ENCODE measurements at regions not wholly inside any gene's neighbourhood (a gene's known extent, or its start where the extent isn't known, plus 50 kb on each side); places are given as distances from the start of the nearest gene placed in this dataset.

- DNase-seq (ENCODE audit: extremely low read depth in 1 of 2, low read depth in 1 of 2) = no peak
Observed at GRCh38 chr2:2839393-2839781, 508.3 kb upstream of the MYT1L start.

DNA sequence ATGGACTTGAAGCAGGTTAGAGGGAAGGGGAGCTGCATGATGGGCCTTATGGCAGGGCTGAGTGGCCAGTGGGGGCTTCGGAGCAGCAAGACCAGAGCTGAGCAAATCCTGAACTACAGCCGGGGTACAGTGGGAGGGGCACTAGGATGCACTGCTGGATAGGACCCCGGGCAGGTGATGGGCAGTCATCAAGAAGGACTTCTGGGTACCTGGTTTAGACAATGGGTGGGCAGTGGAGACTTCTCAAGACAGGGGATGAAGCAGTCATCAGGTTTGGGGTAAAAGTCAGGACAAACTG is 507.4 kb upstream of the MYT1L start:
- no peak for DNase-seq (ENCODE audit: extremely low read depth in 1 of 2, low read depth in 1 of 2)

GRCh38 chr2:2837746-2838547 is 506.9 kb upstream of the MYT1L start:
- no peak for DNase-seq (ENCODE audit: extremely low read depth in 1 of 2, low read depth in 1 of 2)

- DNase-seq (ENCODE audit: extremely low read depth in 1 of 2, low read depth in 1 of 2) = no peak
Observed at GRCh38 chr2:2836343-2837070, 505.4 kb upstream of the MYT1L start.

- no peak for DNase-seq (ENCODE audit: extremely low read depth in 1 of 2, low read depth in 1 of 2)
Observed at GRCh38 chr2:2834516-2835254, 503.6 kb upstream of the MYT1L start.

DNA sequence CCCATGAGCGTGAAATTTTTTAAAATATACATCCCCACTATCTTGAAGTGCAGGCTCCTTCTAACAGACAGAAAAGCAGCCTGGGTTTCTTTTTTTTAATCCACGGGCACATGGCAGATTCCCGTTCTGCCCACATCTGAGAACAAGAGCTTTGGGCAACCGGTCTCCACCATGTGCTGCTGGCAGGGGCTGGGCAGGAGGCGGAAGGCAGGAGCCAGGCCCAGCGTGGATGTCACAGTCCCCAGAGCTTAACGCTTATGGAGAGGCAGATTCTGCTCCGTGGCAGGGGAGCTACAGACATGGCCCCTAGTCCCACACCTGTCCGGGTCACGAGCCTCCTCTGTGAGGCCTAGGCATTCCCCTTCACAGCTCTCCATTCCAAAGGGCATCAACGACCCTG is 503.0 kb upstream of the MYT1L start:
- DNase-seq (ENCODE audit: extremely low read depth in 1 of 2, low read depth in 1 of 2) = no peak

DNA sequence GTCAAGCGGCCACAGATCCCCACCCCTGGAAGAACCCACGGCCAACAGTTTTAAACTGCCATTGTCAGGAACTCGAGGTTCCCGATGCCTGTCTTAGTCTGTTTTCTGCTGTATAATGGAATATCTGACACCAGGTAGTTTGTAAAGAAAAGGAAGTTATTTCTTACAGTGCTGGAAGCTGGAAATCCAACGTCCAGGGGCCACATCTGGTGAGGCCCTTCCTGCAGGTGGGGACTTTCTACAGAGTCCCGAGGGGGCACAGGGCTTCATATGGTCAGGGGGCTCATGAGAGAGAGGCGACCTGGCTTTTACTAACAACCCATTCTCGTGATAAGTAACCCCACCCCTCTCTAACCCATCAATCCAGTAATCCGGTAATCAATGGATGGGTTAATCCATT is 501.6 kb upstream of the MYT1L start:
- DNase-seq (ENCODE audit: extremely low read depth in 1 of 2, low read depth in 1 of 2) = no peak

DNA sequence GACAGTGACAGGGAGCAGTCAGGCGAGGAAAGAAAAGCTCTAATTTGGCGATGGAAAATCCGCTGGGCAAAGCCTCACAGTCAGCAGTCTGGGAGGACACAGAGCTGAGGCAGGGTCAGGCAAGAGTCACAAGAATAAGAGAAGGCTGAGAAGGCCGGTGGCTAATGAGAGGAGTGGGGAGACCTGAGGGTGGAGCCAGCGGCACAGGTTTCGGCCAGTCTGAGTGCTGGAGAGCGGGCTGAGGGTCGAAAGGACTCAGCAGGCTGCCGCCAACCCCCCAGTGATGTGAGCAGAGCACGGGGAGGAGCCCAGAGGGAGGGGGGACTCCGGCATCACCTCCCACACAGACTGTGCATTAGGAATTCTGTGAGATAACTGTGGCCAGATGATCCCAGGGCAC is 500.6 kb upstream of the MYT1L start:
- DNase-seq (ENCODE audit: extremely low read depth in 1 of 2, low read depth in 1 of 2) = no peak

DNA sequence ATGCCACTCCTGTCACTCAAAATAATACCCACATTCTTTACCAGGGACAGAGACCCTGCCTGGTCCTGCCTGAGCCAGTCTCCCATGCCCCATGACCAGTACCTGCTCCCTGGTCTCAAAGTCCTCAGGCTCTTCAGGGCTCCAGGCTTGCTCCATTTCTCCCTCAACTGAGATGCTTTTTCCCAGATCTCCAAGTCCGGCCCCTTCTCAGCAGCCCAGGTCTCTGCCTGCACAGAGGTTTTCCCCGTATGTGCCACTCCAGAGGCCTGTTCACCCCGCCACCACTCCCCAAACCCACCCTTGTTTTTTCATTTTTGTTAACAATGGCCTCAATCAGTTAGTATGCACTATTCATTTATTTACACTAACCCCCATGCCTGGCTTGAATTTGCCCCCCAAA is 499.5 kb upstream of the MYT1L start:
- no peak for DNase-seq (ENCODE audit: extremely low read depth in 1 of 2, low read depth in 1 of 2)

DNA sequence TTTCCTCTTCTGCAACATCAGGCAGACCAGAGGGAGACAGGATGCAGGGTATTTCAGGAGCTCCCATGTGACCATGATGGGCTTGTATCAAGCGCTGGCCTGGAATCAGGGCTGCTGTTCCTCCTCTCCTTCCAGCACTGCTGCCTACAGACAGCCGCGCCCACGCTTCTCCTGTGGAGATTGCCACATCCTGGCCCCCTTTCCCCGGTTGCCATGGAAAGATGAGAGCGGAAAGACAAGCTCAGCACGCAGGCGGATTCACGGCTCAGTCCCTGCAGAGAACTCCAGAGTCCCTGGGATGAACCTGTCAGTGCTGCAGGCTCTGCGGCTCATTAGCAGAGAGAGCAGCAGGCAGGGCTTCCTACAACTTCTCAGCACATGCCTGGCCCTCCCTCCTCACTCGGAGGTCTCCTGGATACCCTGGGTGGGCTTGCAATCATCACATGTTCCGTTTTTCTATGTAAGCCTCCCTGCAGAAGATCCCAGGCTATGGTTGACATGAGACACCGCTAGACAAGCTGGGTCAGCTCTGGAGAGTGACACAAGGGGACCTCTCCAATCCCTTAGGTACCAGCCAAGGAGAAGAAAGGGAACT is 497.8 kb upstream of the MYT1L start:
- DNase-seq (ENCODE audit: extremely low read depth in 1 of 2, low read depth in 1 of 2) = no peak

GRCh38 chr2:2827761-2828221 is 496.7 kb upstream of the MYT1L start:
- no peak for DNase-seq (ENCODE audit: extremely low read depth in 1 of 2, low read depth in 1 of 2)

DNA sequence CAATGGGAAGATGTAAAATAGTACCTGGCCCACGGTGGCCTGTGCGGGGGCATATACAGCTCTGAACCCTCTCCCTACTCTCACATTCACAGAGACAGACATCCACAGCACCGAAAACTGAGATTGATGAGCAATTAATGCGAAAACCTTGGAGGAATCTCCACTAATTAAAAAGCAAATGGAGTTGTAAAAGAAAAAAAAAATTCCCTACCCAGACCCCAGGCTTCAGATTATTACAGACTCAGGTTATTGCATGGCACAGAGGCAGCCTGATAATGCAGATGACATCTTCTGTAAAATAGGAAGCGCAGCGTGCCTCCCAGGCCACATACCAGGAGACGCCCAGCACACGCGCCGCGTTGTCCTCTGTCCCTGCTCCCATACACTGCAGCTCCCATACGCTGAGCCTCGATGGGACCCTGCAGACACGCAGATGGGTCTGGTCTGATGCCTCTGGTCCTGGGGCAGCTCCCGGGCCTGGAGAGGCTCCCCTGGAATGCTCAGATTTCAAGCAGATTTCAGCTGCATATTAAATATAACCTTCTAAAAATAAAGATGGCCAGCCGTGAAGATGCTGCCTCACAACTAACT is 496.1 kb upstream of the MYT1L start:
- DNase-seq (ENCODE audit: extremely low read depth in 1 of 2, low read depth in 1 of 2) = no peak

GRCh38 chr2:2826621-2827020 is 495.5 kb upstream of the MYT1L start:
- no peak for DNase-seq (ENCODE audit: extremely low read depth in 1 of 2, low read depth in 1 of 2)

DNA sequence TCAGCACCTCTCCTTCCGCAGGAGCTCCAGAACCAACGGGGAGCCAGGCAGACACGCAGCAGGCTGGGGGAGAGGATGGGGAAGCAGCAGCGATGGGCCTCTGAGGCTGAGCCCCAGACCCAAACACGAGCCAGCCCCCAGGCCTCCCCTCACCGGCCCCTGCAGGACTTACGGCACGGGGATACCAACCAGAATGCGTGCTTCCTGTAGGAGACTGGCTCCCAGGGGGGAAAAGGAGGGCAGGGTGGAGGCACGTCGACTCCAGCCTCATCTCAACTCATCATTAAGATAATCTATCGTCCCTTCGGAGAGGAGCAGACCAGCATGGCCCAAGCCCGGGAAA is 495.1 kb upstream of the MYT1L start:
- no peak for DNase-seq (ENCODE audit: extremely low read depth in 1 of 2, low read depth in 1 of 2)

DNA sequence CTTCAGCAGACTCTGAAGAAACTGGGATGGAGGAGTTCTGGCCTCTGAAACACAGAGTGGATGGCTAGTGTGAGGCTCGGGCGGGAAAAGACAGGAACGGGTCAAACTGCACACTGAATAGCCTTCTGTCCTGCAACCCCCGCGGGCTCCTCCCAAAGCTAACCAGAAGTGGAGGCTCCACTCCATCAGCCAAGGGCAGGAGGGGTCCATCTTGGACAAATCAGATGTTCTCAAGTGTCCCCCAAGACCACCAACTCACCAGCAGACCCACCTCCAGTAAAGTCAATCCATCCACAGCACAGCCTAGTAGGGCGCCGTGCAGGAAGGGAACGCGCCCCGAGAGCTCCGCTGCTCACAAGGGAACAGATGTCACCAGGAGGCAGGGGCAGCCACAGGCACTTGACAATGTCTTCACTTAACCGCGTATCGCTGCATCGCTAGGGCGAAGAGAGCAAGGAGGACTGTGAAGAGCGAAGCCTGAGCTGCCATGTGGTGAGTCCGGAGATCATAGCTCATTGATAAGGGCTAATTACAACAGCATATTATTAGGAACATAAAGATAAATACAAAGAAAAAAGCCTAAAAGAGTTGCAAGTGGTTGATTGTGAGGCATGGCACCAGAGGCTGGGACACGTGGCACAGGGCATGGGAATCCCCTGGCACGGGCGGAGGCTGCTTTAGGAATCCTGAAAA is 494.6 kb upstream of the MYT1L start:
- DNase-seq (ENCODE audit: extremely low read depth in 1 of 2, low read depth in 1 of 2) = no peak

- no peak for DNase-seq (ENCODE audit: extremely low read depth in 1 of 2, low read depth in 1 of 2)
Observed at GRCh38 chr2:2825062-2825461, 494.0 kb upstream of the MYT1L start.

- no peak for DNase-seq (ENCODE audit: extremely low read depth in 1 of 2, low read depth in 1 of 2)
Observed at GRCh38 chr2:2824588-2824987, 493.5 kb upstream of the MYT1L start.

GRCh38 chr2:2823061-2823753 is 492.1 kb upstream of the MYT1L start:
- no peak for DNase-seq (ENCODE audit: extremely low read depth in 1 of 2, low read depth in 1 of 2)

DNA sequence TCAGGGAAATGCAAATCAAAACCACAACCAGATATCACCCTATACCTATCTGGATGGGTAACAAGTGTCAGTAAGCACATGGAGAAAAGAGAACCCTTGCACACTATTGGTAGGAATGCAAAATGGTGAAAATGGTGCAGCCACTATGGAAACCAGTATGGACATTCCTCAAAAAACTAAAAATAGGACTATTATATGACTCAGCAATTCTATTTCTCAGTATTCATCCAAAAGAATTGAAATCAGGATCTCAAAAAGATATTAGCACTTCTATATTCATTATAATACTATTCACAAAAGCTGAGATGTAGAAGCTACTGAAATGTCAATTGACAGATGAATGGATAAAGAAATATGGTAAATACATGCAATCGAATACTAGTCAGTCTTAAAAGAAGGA is 491.1 kb upstream of the MYT1L start:
- no peak for DNase-seq (ENCODE audit: extremely low read depth in 1 of 2, low read depth in 1 of 2)

DNA sequence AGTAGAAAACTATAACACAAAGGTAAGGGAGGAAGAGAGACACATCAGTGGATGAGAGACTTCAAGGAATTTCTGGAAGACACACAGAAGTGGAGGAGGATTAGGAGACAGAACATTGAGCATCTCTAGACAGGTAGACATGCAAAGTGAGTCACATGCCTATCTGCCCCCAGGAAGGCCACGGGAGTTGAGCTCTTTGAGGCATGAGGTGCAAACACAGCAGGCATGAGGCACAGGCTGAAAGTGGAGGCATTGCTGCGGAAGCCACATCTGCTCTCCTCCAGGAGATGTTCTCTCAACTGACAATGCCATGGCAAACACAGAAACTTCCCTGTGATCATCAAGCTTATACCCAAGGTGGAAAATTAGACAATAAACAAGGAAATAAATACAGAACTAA is 481.6 kb upstream of the MYT1L start:
- no peak for DNase-seq (ENCODE audit: extremely low read depth in 1 of 2, low read depth in 1 of 2)

All from stimulated activated CD8-positive, alpha-beta memory T cell treated with anti-CD3 and anti-CD28 coated beads, Interleukin-7, amount 100 ng/mL, for 48 hours (primary cell).